ENCODE measurements at regions not wholly inside any gene's neighbourhood (a gene's known extent, or its start where the extent isn't known, plus 50 kb on each side); places are given as distances from the start of the nearest gene placed in this dataset.

DNA sequence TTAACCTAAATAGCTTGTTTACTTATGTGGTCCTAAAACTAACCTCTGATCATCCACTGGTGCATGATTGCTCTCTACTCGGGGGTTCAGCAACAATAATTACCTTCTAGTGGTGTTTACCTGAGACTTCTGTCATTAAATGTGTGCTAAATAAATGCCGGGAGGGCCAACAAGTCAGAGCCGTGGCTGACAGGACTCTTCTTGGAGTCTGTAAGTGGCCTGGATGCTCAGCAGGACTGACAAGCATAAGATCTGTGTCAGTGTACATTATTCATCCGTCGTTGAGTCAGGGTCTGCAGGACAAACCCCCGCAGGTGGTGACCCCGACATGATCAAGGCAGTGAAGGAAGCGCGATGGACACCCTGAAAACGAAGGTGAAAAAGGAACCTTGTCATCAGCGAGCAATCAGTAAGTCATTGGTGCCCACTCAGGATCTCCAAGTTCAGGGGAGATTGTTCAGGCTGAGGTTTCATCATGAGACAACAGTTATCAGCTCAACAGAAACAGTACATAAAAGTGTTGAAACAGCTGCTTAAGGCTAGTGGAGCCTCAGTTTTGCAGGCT lies 1466.9 kb downstream of the UQCRFS1 start:
- peaks cover 0 to 3% of the 10 kb centered on the region in 2 donors for H3K4me1 ChIP-seq (replicated peaks in 1 of 2)
- H3K9me3 ChIP-seq (replicated peaks in 1 of 3), result no peaks in the 10 kb centered on the region
- H3K36me3 ChIP-seq (replicated peaks in 1 of 2), result no peaks in the 10 kb centered on the region
- 89 to 98% (median 93%) methylated on average over 10 to 11 of the region's 11 CpGs for WGBS, 4 donors
- no peaks in the 10 kb centered on the region for H3K27me3 ChIP-seq
- H3K4me3 ChIP-seq, result no peak overlapping the region
- intact Hi-C loops (cut with DNase I), result no loop called here
- peak in 3 of 7 donors; percentile 1 to 37 (median 3) for DNase-seq
- no peak overlapping the region for H3K27ac ChIP-seq
- TF ChIP-seq POLR2A (IDR thresholded peaks at IDR 0.05), result no peak
- TF ChIP-seq, protein P1, sequence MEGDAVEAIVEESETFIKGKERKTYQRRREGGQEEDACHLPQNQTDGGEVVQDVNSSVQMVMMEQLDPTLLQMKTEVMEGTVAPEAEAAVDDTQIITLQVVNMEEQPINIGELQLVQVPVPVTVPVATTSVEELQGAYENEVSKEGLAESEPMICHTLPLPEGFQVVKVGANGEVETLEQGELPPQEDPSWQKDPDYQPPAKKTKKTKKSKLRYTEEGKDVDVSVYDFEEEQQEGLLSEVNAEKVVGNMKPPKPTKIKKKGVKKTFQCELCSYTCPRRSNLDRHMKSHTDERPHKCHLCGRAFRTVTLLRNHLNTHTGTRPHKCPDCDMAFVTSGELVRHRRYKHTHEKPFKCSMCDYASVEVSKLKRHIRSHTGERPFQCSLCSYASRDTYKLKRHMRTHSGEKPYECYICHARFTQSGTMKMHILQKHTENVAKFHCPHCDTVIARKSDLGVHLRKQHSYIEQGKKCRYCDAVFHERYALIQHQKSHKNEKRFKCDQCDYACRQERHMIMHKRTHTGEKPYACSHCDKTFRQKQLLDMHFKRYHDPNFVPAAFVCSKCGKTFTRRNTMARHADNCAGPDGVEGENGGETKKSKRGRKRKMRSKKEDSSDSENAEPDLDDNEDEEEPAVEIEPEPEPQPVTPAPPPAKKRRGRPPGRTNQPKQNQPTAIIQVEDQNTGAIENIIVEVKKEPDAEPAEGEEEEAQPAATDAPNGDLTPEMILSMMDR (IDR thresholded peaks at IDR 0.05), result no peak

DNA sequence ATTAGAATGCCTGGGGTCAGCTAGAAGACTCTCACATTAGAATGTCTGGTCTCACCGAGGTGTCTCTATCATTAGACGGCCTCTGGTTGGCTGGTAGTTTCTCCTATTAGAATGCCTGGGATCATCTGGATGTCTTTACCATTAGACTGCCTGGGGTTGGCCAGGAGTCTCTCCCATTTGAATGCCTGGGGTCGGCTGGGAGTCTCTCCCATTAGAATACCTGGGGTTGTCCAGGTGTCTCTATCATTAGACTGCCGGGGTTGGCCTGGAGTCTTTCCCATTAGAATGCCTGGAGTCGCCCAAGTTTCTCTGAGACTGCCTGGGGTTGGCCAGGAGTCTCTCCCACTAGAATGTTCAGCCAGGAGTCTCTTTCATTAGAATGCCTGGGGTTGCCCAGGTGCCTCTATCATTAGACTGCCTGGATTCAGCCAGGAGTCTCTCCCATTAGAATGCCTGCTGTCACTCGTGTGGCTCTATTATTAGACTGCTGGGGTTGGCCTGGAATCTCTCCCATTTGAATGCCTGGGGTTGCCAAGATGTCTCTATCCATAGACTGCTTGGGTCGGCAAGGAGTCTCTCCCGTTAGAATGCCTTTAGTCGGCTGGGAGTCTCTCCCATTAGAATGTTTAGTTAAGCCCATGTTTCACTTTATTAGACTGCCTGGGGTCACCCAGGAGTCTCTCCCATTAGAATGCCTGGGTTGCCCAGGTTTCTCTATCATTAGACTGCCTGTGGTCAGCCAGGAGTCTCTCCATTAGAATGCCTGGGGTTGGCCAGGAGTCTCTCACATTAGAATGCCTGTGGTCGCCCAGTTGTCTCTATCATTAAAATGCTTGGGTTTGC lies 1467.8 kb downstream of the UQCRFS1 start:
- Histone ChIP-seq H3K4me3 (no peak overlapping the region), H3K27me3 (no peaks in the 10 kb centered on the region), H3K4me1 (replicated peaks in 1 of 2) (peaks cover 0 to 3% of the 10 kb centered on the region in 2 donors), H3K9me3 (replicated peaks in 1 of 3) (no peaks in the 10 kb centered on the region), H3K27ac (no peak overlapping the region), H3K36me3 (replicated peaks in 1 of 2) (no peaks in the 10 kb centered on the region)
- no peak for TF ChIP-seq POLR2A (IDR thresholded peaks at IDR 0.05)
- TF ChIP-seq, protein P1 (IDR thresholded peaks at IDR 0.05), result no peak
- 82 to 95% (median 88%) methylated on average over 8 to 10 of the region's 10 CpGs for WGBS, 4 donors
- DNase-seq, result peak in 3 of 7 donors; percentile 4 to 18 (median 10)
- intact Hi-C loops (cut with DNase I), result no loop called here

DNA sequence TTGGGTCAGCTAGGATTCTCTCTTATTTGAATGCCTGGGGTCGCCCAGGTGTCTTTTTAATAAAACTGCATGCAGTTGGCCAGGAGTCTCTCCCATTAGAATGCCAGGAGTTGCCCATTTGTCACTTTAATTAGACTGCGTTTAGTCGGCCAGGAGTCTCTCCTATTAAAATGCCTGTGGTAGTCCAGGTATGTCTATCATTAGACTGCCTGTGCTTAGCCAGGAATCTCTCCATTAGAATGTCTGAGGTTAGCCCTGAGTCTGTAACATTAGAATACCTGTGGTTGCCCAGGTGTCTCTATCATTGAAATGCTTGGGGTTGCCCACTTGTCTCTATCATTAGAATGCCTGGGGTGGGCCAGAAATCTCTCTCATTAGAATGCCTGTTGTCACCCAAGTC lies 1470.9 kb downstream of the UQCRFS1 start:
- H3K4me3 ChIP-seq, result no peak overlapping the region
- no peaks in the 10 kb centered on the region for H3K36me3 ChIP-seq (replicated peaks in 1 of 2)
- DNase-seq, result peak in 1 of 7 donors; percentile 10
- no peak overlapping the region for H3K27ac ChIP-seq
- WGBS, 4 donors, result 86 to 94% (median 91%) methylated on average over 3 of the region's 3 CpGs
- peaks cover 0 to 3% of the 10 kb centered on the region in 2 donors for H3K4me1 ChIP-seq (replicated peaks in 1 of 2)
- intact Hi-C loops (cut with DNase I), result no loop called here
- no peaks in the 10 kb centered on the region for H3K9me3 ChIP-seq (replicated peaks in 1 of 3)
- TF ChIP-seq, protein P1 (IDR thresholded peaks at IDR 0.05), result no peak
- no peak for TF ChIP-seq POLR2A (IDR thresholded peaks at IDR 0.05)
- H3K27me3 ChIP-seq, result no peaks in the 10 kb centered on the region

DNA sequence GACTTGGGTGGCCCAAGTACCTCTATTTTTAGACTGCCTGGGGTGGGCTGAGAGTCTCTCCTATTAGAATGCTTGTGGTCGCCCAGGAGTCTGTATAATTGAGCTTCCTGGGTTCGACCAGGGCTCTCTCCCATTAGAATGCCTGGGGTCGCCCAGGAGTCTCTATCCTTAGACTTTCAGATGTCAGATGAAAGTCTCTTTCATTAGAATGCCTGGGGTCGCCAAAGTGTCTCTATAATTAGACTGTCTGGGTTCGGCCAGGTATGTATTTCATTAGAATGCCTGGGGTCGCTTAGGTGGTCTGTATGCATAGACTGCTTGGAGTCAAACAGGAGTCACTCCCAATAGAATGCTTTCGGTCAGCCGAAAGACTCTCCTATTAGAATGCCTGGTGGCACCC lies 1471.7 kb downstream of the UQCRFS1 start:
- WGBS, 4 donors, result 93 to 99% (median 95%) methylated on average over 8 of the region's 8 CpGs
- no peak for TF ChIP-seq POLR2A (IDR thresholded peaks at IDR 0.05)
- TF ChIP-seq, protein P1 (IDR thresholded peaks at IDR 0.05), result no peak
- Histone ChIP-seq H3K9me3 (replicated peaks in 1 of 3) (no peaks in the 10 kb centered on the region), H3K27ac (no peak overlapping the region), H3K36me3 (replicated peaks in 1 of 2) (no peaks in the 10 kb centered on the region), H3K27me3 (no peaks in the 10 kb centered on the region), H3K4me3 (no peak overlapping the region), H3K4me1 (replicated peaks in 1 of 2) (no peaks in the 10 kb centered on the region)
- peak in 2 of 7 donors; percentile 4 to 27 for DNase-seq
- intact Hi-C loops (cut with DNase I), result no loop called here
